AG08395 (cell line): ENCODE measurements at regions not wholly inside any gene's neighbourhood (a gene's known extent, or its start where the extent isn't known, plus 50 kb on each side); places are given as distances from the start of the nearest gene placed in this dataset.
"Not testable (repeated sequence)": the region's sequence is repeated elsewhere in the genome, so short reads cannot be mapped to it uniquely, and the experiment has no call there.

ENCODE experiments used
- DNase-seq: peaks from one replicate; pipeline ENCODE4 v3.0.0; 2012; ENCODE audit warnings: mixed read lengths, low spot score

- no peak for DNase-seq
Measured at GRCh38 chr12:31216479-31216878, 109.5 kb downstream of the SINHCAF start.

- DNase-seq = no peak
Measured at GRCh38 chr12:31217356-31218130, 108.4 kb downstream of the SINHCAF start.

- no peak for DNase-seq
Measured at GRCh38 chr12:31218203-31219025, 107.5 kb downstream of the SINHCAF start.

GRCh38 chr12:31219521-31219920 is 106.4 kb downstream of the SINHCAF start:
- no peak for DNase-seq

GRCh38 chr12:31220061-31220460 is 105.9 kb downstream of the SINHCAF start:
- DNase-seq = no peak

- DNase-seq = no peak
Measured at GRCh38 chr12:31220633-31221550, 105.1 kb downstream of the SINHCAF start.

- no peak for DNase-seq
Measured at GRCh38 chr12:31221551-31221945, 104.4 kb downstream of the SINHCAF start.

- DNase-seq = no peak
Measured at GRCh38 chr12:31222620-31223222, 103.2 kb downstream of the SINHCAF start.

GRCh38 chr12:31223640-31224039 is 102.3 kb downstream of the SINHCAF start:
- DNase-seq = not testable (repeated sequence)

- no peak for DNase-seq
Measured at GRCh38 chr12:31224768-31225448, 101.0 kb downstream of the SINHCAF start.

GRCh38 chr12:31225656-31226535 is 100.1 kb downstream of the SINHCAF start:
- DNase-seq = no peak

- no peak for DNase-seq
Measured at GRCh38 chr12:31226639-31227038, 99.3 kb downstream of the SINHCAF start.

- no peak for DNase-seq
Measured at GRCh38 chr12:31227401-31227981, 98.5 kb downstream of the SINHCAF start.

- DNase-seq = no peak
Measured at GRCh38 chr12:31228811-31229792, 96.8 kb downstream of the SINHCAF start.

GRCh38 chr12:31230004-31230403 is 95.9 kb downstream of the SINHCAF start:
- DNase-seq = no peak
